Nephron progenitor cell (in vitro differentiated cells): ENCODE measurements at regions not wholly inside any gene's neighbourhood (a gene's known extent, or its start where the extent isn't known, plus 50 kb on each side); places are given as distances from the start of the nearest gene placed in this dataset.
"Not testable (repeated sequence)": the region's sequence is repeated elsewhere in the genome, so short reads cannot be mapped to it uniquely, and the experiment has no call there.

Experiments used
- DNase-seq: peaks from one replicate; pipeline ENCODE4 v3.0.0; 2021
- H3K27ac Mint-ChIP-seq: 2 replicates; pipeline ENCODE4 v1.8.0; 2021; ENCODE audit warnings: mild to moderate bottlenecking, moderate library complexity, mixed read lengths
- H3K27me3 Mint-ChIP-seq: 2 replicates; pipeline ENCODE4 v1.8.0; 2021; ENCODE audit warnings: mild to moderate bottlenecking, low read depth, mixed read lengths; ENCODE audit not compliant: poor library complexity
- H3K36me3 Mint-ChIP-seq: 2 replicates; pipeline ENCODE4 v1.8.0; 2021; ENCODE audit warnings: low read depth, mixed read lengths
- H3K4me1 Mint-ChIP-seq: 2 replicates; pipeline ENCODE4 v1.8.0; 2021; ENCODE audit warnings: mixed read lengths
- H3K4me3 Mint-ChIP-seq: 2 replicates; pipeline ENCODE4 v1.8.0; 2021; ENCODE audit warnings: mild to moderate bottlenecking, moderate library complexity, mixed read lengths
- H3K9me3 Mint-ChIP-seq: 2 replicates; pipeline ENCODE4 v1.8.0; 2021; ENCODE audit warnings: mild to moderate bottlenecking, moderate library complexity, mixed read lengths
- CTCF ChIP-seq: fragments of 200-600 bp; sonication (generic); IDR thresholded peaks from 2 replicates; pipeline ENCODE4 v1.5.0; 2021; ENCODE audit warnings: antibody characterized with exemption

GRCh38 chr17:27106347-27106981 lies 187.4 kb upstream of the WSB1 start:
- H3K9me3 Mint-ChIP-seq = peaks cover 48% of the 10 kb centered on the region
- no peak for TF ChIP-seq CTCF
- H3K27ac Mint-ChIP-seq = no peak overlapping the region
- H3K4me3 Mint-ChIP-seq = no peak overlapping the region
- H3K4me1 Mint-ChIP-seq = no peaks in the 10 kb centered on the region
- H3K27me3 Mint-ChIP-seq = no peaks in the 10 kb centered on the region
- no peaks in the 10 kb centered on the region for H3K36me3 Mint-ChIP-seq
- no peak for DNase-seq

GRCh38 chr17:27106982-27107360 lies 186.9 kb upstream of the WSB1 start:
- H3K27me3 Mint-ChIP-seq = no peaks in the 10 kb centered on the region
- H3K9me3 Mint-ChIP-seq = peaks cover 49% of the 10 kb centered on the region
- no peaks in the 10 kb centered on the region for H3K4me1 Mint-ChIP-seq
- TF ChIP-seq CTCF = no peak
- no peaks in the 10 kb centered on the region for H3K36me3 Mint-ChIP-seq
- no peak for DNase-seq
- H3K4me3 Mint-ChIP-seq = no peak overlapping the region
- no peak overlapping the region for H3K27ac Mint-ChIP-seq

GRCh38 chr17:27107386-27108328 lies 186.3 kb upstream of the WSB1 start:
- DNase-seq, H3K4me1 Mint-ChIP-seq, H3K27ac Mint-ChIP-seq, H3K27me3 Mint-ChIP-seq, H3K36me3 Mint-ChIP-seq, H3K4me3 Mint-ChIP-seq: not testable (repeated sequence)
- peaks cover 50% of the 10 kb centered on the region for H3K9me3 Mint-ChIP-seq

GRCh38 chr17:27109346-27109745 lies 184.6 kb upstream of the WSB1 start:
- no peak for DNase-seq
- no peak for TF ChIP-seq CTCF
- no peak overlapping the region for H3K27ac Mint-ChIP-seq
- no peaks in the 10 kb centered on the region for H3K36me3 Mint-ChIP-seq
- H3K27me3 Mint-ChIP-seq = no peaks in the 10 kb centered on the region
- no peak overlapping the region for H3K4me3 Mint-ChIP-seq
- peaks cover 57% of the 10 kb centered on the region for H3K9me3 Mint-ChIP-seq
- H3K4me1 Mint-ChIP-seq = no peaks in the 10 kb centered on the region

GRCh38 chr17:27153005-27153404 lies 140.9 kb upstream of the WSB1 start:
- DNase-seq = no peak
- H3K9me3 Mint-ChIP-seq = peaks cover 81% of the 10 kb centered on the region
- H3K4me3 Mint-ChIP-seq = no peak overlapping the region
- no peak overlapping the region for H3K27ac Mint-ChIP-seq
- H3K27me3 Mint-ChIP-seq = peaks cover 4% of the 10 kb centered on the region
- no peaks in the 10 kb centered on the region for H3K36me3 Mint-ChIP-seq
- H3K4me1 Mint-ChIP-seq = no peaks in the 10 kb centered on the region
- no peak for TF ChIP-seq CTCF

- no peak overlapping the region for H3K27ac Mint-ChIP-seq
- no peak overlapping the region for H3K4me3 Mint-ChIP-seq
- H3K27me3 Mint-ChIP-seq = peaks cover 4% of the 10 kb centered on the region
- no peak for TF ChIP-seq CTCF
- peaks cover 88% of the 10 kb centered on the region for H3K9me3 Mint-ChIP-seq
- no peaks in the 10 kb centered on the region for H3K4me1 Mint-ChIP-seq
- H3K36me3 Mint-ChIP-seq = no peaks in the 10 kb centered on the region
- no peak for DNase-seq
These were observed 138.0 kb upstream of the WSB1 start for GRCh38 chr17:27155866-27156265.
